C4-2B (cell line): ENCODE measurements at regions not wholly inside any gene's neighbourhood (a gene's known extent, or its start where the extent isn't known, plus 50 kb on each side); places are given as distances from the start of the nearest gene placed in this dataset.

Experiments used
- ZFX ChIP-seq: fragments of 450-650 bp; IDR thresholded peaks from 2 replicates; pipeline ENCODE4 v1.6.1; 2017
- TF ChIP-seq, protein P1 (sequence below): fragments of 450-650 bp; conservative IDR thresholded peaks from 2 replicates; pipeline ENCODE4 v1.5.1; 2017; ENCODE audit warnings: mild to moderate bottlenecking

DNA sequence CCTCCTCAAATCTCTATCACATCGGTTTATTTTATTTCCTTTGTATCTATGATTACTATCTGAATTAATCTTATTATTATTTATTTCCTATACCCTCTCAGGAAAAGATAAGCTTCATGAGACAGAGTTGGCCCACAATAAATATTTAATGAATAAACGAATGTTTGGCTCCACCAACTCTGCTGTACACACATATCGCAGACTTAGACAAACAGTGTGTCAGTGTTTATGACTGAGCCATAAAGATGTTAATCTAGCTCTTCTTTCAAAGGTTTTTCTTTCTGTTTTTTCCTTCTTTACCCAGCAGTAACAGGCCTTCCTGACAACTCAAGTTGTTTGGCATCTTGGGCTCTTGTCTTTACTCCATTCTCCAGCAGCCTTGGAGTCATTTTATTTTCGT lies 329.5 kb downstream of the CDH2 start:
- TF ChIP-seq, protein P1, sequence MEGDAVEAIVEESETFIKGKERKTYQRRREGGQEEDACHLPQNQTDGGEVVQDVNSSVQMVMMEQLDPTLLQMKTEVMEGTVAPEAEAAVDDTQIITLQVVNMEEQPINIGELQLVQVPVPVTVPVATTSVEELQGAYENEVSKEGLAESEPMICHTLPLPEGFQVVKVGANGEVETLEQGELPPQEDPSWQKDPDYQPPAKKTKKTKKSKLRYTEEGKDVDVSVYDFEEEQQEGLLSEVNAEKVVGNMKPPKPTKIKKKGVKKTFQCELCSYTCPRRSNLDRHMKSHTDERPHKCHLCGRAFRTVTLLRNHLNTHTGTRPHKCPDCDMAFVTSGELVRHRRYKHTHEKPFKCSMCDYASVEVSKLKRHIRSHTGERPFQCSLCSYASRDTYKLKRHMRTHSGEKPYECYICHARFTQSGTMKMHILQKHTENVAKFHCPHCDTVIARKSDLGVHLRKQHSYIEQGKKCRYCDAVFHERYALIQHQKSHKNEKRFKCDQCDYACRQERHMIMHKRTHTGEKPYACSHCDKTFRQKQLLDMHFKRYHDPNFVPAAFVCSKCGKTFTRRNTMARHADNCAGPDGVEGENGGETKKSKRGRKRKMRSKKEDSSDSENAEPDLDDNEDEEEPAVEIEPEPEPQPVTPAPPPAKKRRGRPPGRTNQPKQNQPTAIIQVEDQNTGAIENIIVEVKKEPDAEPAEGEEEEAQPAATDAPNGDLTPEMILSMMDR: no peak
- TF ChIP-seq ZFX: no peak
